ENCODE measurements at regions not wholly inside any gene's neighbourhood (a gene's known extent, or its start where the extent isn't known, plus 50 kb on each side); places are given as distances from the start of the nearest gene placed in this dataset.
"Not testable (repeated sequence)": the region's sequence is repeated elsewhere in the genome, so short reads cannot be mapped to it uniquely, and the experiment has no call there.

- H3K4me2 ChIP-seq; H4K20me1 ChIP-seq (ENCODE audit: insufficient read depth); H3K27ac ChIP-seq; H3K9me2 ChIP-seq (ENCODE audit: insufficient read depth); intact Hi-C loops (cut with micrococcal nuclease; ENCODE audit: unreplicated experiment); H3K36me3 ChIP-seq (ENCODE audit: low read depth); BruUV-seq (replicated peaks); H3K9me3 ChIP-seq (ENCODE audit: insufficient read depth, low read depth); H3K4me1 ChIP-seq (replicated peaks; ENCODE audit: insufficient read depth); CTCF ChIA-PET; H3K27me3 ChIP-seq (ENCODE audit: insufficient read depth, low read depth); H3F3A ChIP-seq (ENCODE audit: insufficient read depth, low read depth); H3K79me2 ChIP-seq (ENCODE audit: low read depth); POLR2A ChIA-PET (ENCODE audit: unreplicated experiment); H2AFZ ChIP-seq; H3K4me3 ChIP-seq; DNase-seq: not testable (repeated sequence)
These were observed 2882.3 kb downstream of the RPIA start for GRCh38 chr2:91573755-91574154.

- H3K4me2 ChIP-seq; BruUV-seq (replicated peaks); H4K20me1 ChIP-seq (ENCODE audit: insufficient read depth); H3K27me3 ChIP-seq (ENCODE audit: insufficient read depth, low read depth); H3K4me3 ChIP-seq; H3K27ac ChIP-seq; H3F3A ChIP-seq (ENCODE audit: insufficient read depth, low read depth); POLR2A ChIA-PET (ENCODE audit: unreplicated experiment); CTCF ChIA-PET; H3K9me3 ChIP-seq (ENCODE audit: insufficient read depth, low read depth); intact Hi-C loops (cut with micrococcal nuclease; ENCODE audit: unreplicated experiment); H2AFZ ChIP-seq; H3K79me2 ChIP-seq (ENCODE audit: low read depth); H3K4me1 ChIP-seq (replicated peaks; ENCODE audit: insufficient read depth); DNase-seq; H3K9me2 ChIP-seq (ENCODE audit: insufficient read depth); H3K36me3 ChIP-seq (ENCODE audit: low read depth): not testable (repeated sequence)
These were observed 2882.8 kb downstream of the RPIA start for GRCh38 chr2:91574255-91574654.

- H4K20me1 ChIP-seq (ENCODE audit: insufficient read depth); CTCF ChIA-PET; H3K9me3 ChIP-seq (ENCODE audit: insufficient read depth, low read depth); intact Hi-C loops (cut with micrococcal nuclease; ENCODE audit: unreplicated experiment); POLR2A ChIA-PET (ENCODE audit: unreplicated experiment); H3K27me3 ChIP-seq (ENCODE audit: insufficient read depth, low read depth); BruUV-seq (replicated peaks); DNase-seq; H3K9me2 ChIP-seq (ENCODE audit: insufficient read depth); H3K36me3 ChIP-seq (ENCODE audit: low read depth); H3K79me2 ChIP-seq (ENCODE audit: low read depth); H2AFZ ChIP-seq; H3K27ac ChIP-seq; H3F3A ChIP-seq (ENCODE audit: insufficient read depth, low read depth); H3K4me1 ChIP-seq (replicated peaks; ENCODE audit: insufficient read depth); H3K4me2 ChIP-seq; H3K4me3 ChIP-seq: not testable (repeated sequence)
These were observed 2884.2 kb downstream of the RPIA start for GRCh38 chr2:91575701-91576100.

- H3K9me2 ChIP-seq (ENCODE audit: insufficient read depth); H4K20me1 ChIP-seq (ENCODE audit: insufficient read depth); H3K4me1 ChIP-seq (replicated peaks; ENCODE audit: insufficient read depth); H3K4me3 ChIP-seq; H3K27me3 ChIP-seq (ENCODE audit: insufficient read depth, low read depth); H3K27ac ChIP-seq; POLR2A ChIA-PET (ENCODE audit: unreplicated experiment); H3K79me2 ChIP-seq (ENCODE audit: low read depth); H3K4me2 ChIP-seq; H3F3A ChIP-seq (ENCODE audit: insufficient read depth, low read depth); H2AFZ ChIP-seq; H3K36me3 ChIP-seq (ENCODE audit: low read depth); intact Hi-C loops (cut with micrococcal nuclease; ENCODE audit: unreplicated experiment); DNase-seq; BruUV-seq (replicated peaks); H3K9me3 ChIP-seq (ENCODE audit: insufficient read depth, low read depth); CTCF ChIA-PET: not testable (repeated sequence)
These were observed 2885.9 kb downstream of the RPIA start for GRCh38 chr2:91577406-91577805.

- H3K4me1 ChIP-seq (replicated peaks; ENCODE audit: insufficient read depth); H3K36me3 ChIP-seq (ENCODE audit: low read depth); H3F3A ChIP-seq (ENCODE audit: insufficient read depth, low read depth); H3K4me3 ChIP-seq; H3K4me2 ChIP-seq; H3K9me2 ChIP-seq (ENCODE audit: insufficient read depth); H4K20me1 ChIP-seq (ENCODE audit: insufficient read depth); DNase-seq; BruUV-seq (replicated peaks); H3K27ac ChIP-seq; H3K27me3 ChIP-seq (ENCODE audit: insufficient read depth, low read depth); CTCF ChIA-PET; H3K9me3 ChIP-seq (ENCODE audit: insufficient read depth, low read depth); H2AFZ ChIP-seq; H3K79me2 ChIP-seq (ENCODE audit: low read depth); intact Hi-C loops (cut with micrococcal nuclease; ENCODE audit: unreplicated experiment); POLR2A ChIA-PET (ENCODE audit: unreplicated experiment): not testable (repeated sequence)
These were observed 2887.2 kb downstream of the RPIA start for GRCh38 chr2:91578678-91579077.

- H3K9me2 ChIP-seq (ENCODE audit: insufficient read depth); H3K4me2 ChIP-seq; H3F3A ChIP-seq (ENCODE audit: insufficient read depth, low read depth); CTCF ChIA-PET; H3K79me2 ChIP-seq (ENCODE audit: low read depth); POLR2A ChIA-PET (ENCODE audit: unreplicated experiment); BruUV-seq (replicated peaks); H3K36me3 ChIP-seq (ENCODE audit: low read depth); DNase-seq; H4K20me1 ChIP-seq (ENCODE audit: insufficient read depth); H3K27me3 ChIP-seq (ENCODE audit: insufficient read depth, low read depth); H3K9me3 ChIP-seq (ENCODE audit: insufficient read depth, low read depth); H3K4me3 ChIP-seq; H2AFZ ChIP-seq; H3K27ac ChIP-seq; intact Hi-C loops (cut with micrococcal nuclease; ENCODE audit: unreplicated experiment); H3K4me1 ChIP-seq (replicated peaks; ENCODE audit: insufficient read depth): not testable (repeated sequence)
These were observed 2888.1 kb downstream of the RPIA start for GRCh38 chr2:91579555-91579954.

DNA sequence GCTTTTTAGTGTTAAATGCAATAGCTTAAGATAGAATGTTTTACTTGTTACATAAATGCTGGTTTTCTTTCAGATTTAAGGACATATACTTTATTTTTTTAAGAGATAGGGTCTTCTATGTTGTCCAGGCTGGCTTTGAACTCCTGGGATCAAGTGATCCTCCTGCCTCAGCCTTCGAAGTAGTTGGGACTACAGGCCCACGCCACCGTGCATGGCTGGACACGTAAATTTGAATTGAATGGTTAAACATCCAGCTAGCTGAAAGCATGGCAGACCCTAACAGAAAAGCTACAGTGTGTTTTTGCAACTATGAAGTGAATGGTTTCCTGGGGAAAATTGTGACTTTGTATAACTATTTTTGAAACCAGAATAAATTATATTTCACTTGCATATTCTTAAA is 2888.6 kb downstream of the RPIA start:
- POLR2A ChIA-PET (ENCODE audit: unreplicated experiment); DNase-seq; H3K4me2 ChIP-seq; H3K27ac ChIP-seq; H3K9me3 ChIP-seq (ENCODE audit: insufficient read depth, low read depth); H3K27me3 ChIP-seq (ENCODE audit: insufficient read depth, low read depth); intact Hi-C loops (cut with micrococcal nuclease; ENCODE audit: unreplicated experiment); H3F3A ChIP-seq (ENCODE audit: insufficient read depth, low read depth); H3K9me2 ChIP-seq (ENCODE audit: insufficient read depth); H3K79me2 ChIP-seq (ENCODE audit: low read depth); H3K4me1 ChIP-seq (replicated peaks; ENCODE audit: insufficient read depth); H2AFZ ChIP-seq; BruUV-seq (replicated peaks); H3K4me3 ChIP-seq; H4K20me1 ChIP-seq (ENCODE audit: insufficient read depth); H3K36me3 ChIP-seq (ENCODE audit: low read depth); CTCF ChIA-PET: not testable (repeated sequence)

DNA sequence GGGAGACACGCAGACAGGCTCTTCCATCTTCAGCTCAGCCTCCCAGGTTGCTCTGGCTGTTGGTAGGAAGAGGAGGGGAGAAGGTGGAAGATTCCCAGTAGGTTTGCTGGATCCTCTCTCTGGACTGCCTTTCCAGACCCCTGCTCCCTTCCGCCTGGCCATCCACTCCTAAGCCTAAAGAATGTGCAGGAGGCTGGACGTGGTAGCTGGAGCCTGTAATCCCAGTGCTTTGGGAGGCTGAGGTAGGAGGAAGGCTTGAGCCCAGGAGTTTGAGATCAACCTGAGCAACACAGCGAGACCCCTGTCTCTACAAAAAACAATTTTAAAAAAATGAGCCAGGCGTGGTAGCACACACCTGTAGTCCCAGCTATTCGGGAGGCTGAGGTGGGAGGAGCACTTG is 2895.6 kb downstream of the RPIA start:
- H3K79me2 ChIP-seq (ENCODE audit: low read depth); H3K4me1 ChIP-seq (replicated peaks; ENCODE audit: insufficient read depth); H2AFZ ChIP-seq; H3K27ac ChIP-seq; H3K9me3 ChIP-seq (ENCODE audit: insufficient read depth, low read depth); H3K4me3 ChIP-seq; H4K20me1 ChIP-seq (ENCODE audit: insufficient read depth); H3K36me3 ChIP-seq (ENCODE audit: low read depth); DNase-seq; intact Hi-C loops (cut with micrococcal nuclease; ENCODE audit: unreplicated experiment); BruUV-seq (replicated peaks); H3K9me2 ChIP-seq (ENCODE audit: insufficient read depth); CTCF ChIA-PET; H3K27me3 ChIP-seq (ENCODE audit: insufficient read depth, low read depth); H3K4me2 ChIP-seq; H3F3A ChIP-seq (ENCODE audit: insufficient read depth, low read depth); POLR2A ChIA-PET (ENCODE audit: unreplicated experiment): not testable (repeated sequence)
